GM23338 (cell line): ENCODE measurements at regions not wholly inside any gene's neighbourhood (a gene's known extent, or its start where the extent isn't known, plus 50 kb on each side); places are given as distances from the start of the nearest gene placed in this dataset.

Source experiments
- ATAC-seq: fragments of 200-7000 bp; cut with Tn5 transposase; 3 replicates; pipeline ENCODE4 v1.9.1; 2020
- DNase-seq: peaks from one replicate; pipeline ENCODE4 v3.0.0-alpha.2; 2015; ENCODE audit warnings: low spot score
- H2AFZ ChIP-seq: fragments of 200-600 bp; sonication (generic); 2 replicates; pipeline ENCODE4 v1.8.0; 2016; ENCODE audit warnings: antibody characterized with exemption, mild to moderate bottlenecking, moderate library complexity
- H3F3A ChIP-seq: fragments of 200-600 bp; sonication (generic); replicated peaks from 2 replicates; pipeline ENCODE4 v1.8.0; 2017; ENCODE audit warnings: antibody characterized with exemption, mixed run types, low read depth
- H3K27ac ChIP-seq: fragments of 200-600 bp; sonication (generic); 2 replicates; pipeline ENCODE4 v1.6.1; 2016; ENCODE audit warnings: low read depth
- H3K27me3 ChIP-seq: fragments of 200-600 bp; sonication (generic); 2 replicates; pipeline ENCODE4 v1.8.0; 2016; ENCODE audit warnings: mild to moderate bottlenecking, mixed run types, moderate library complexity; ENCODE audit not compliant: insufficient read depth
- H3K36me3 ChIP-seq: fragments of 200-600 bp; sonication (generic); 2 replicates; pipeline ENCODE4 v1.8.0; 2016; ENCODE audit warnings: mild to moderate bottlenecking; ENCODE audit not compliant: insufficient read depth
- H3K4me1 ChIP-seq: fragments of 200-600 bp; sonication (generic); 2 replicates; pipeline ENCODE4 v1.8.0; 2016; ENCODE audit warnings: mild to moderate bottlenecking, moderate library complexity; ENCODE audit not compliant: insufficient read depth
- H3K4me2 ChIP-seq: fragments of 200-600 bp; sonication (generic); 2 replicates; pipeline ENCODE4 v1.7.1; 2017; ENCODE audit warnings: mixed run types
- H3K4me3 ChIP-seq: fragments of 200-600 bp; sonication (generic); 2 replicates; pipeline ENCODE4 v1.6.1; 2016; ENCODE audit warnings: mixed run types
- H3K79me2 ChIP-seq: fragments of 200-600 bp; sonication (generic); replicated peaks from 2 replicates; pipeline ENCODE4 v1.8.0; 2017; ENCODE audit warnings: mild to moderate bottlenecking; ENCODE audit not compliant: insufficient read depth
- H3K9me2 ChIP-seq: fragments of 200-600 bp; sonication (generic); 2 replicates; pipeline ENCODE4 v1.8.0; 2017; ENCODE audit not compliant: insufficient read depth
- H4K20me1 ChIP-seq: fragments of 200-600 bp; sonication (generic); replicated peaks from 2 replicates; pipeline ENCODE4 v1.8.0; 2017; ENCODE audit warnings: mild to moderate bottlenecking; ENCODE audit not compliant: insufficient read depth
- H3K27ac Mint-ChIP-seq: 2 replicates; pipeline ENCODE4 v1.8.0; 2020; ENCODE audit warnings: inconsistent platforms, mild to moderate bottlenecking, moderate library complexity, mixed read lengths
- H3K27me3 Mint-ChIP-seq: 3 replicates; pipeline ENCODE4 v1.8.0; 2022; ENCODE audit warnings: low read depth, mild to moderate bottlenecking, moderate library complexity, mixed read lengths, inconsistent platforms; ENCODE audit not compliant: insufficient read depth, poor library complexity
- H3K36me3 Mint-ChIP-seq: 3 replicates; pipeline ENCODE4 v1.8.0; 2021; ENCODE audit warnings: low read depth, mild to moderate bottlenecking, inconsistent platforms, moderate library complexity, mixed read lengths
- H3K4me1 Mint-ChIP-seq: 3 replicates; pipeline ENCODE4 v1.8.0; 2020; ENCODE audit warnings: mild to moderate bottlenecking, inconsistent platforms, mixed read lengths
- H3K4me3 Mint-ChIP-seq: 3 replicates; pipeline ENCODE4 v1.8.0; 2021; ENCODE audit warnings: moderate library complexity, mild to moderate bottlenecking, inconsistent platforms, mixed read lengths
- H3K9me3 Mint-ChIP-seq: 3 replicates; pipeline ENCODE4 v1.8.0; 2020; ENCODE audit warnings: moderate library complexity, mild to moderate bottlenecking, inconsistent platforms, mixed read lengths
- CREB1 ChIP-seq: fragments of 250-450 bp; sonication (Bioruptor Pico); IDR thresholded peaks from 2 replicates; pipeline ENCODE4 v1.5.0; 2020; ENCODE audit warnings: low read depth, mild to moderate bottlenecking, moderate library complexity
- EZH2 ChIP-seq: fragments of 200-600 bp; sonication (generic); IDR thresholded peaks from one replicate; pipeline ENCODE4 v1.8.0; 2017; ENCODE audit warnings: antibody characterized with exemption, mild to moderate bottlenecking, low read depth; ENCODE audit not compliant: unreplicated experiment
- EZH2phosphoT487 ChIP-seq: fragments of 200-600 bp; sonication (generic); IDR thresholded peaks from one replicate; pipeline ENCODE4 v1.8.1; 2018; ENCODE audit warnings: antibody characterized with exemption; ENCODE audit not compliant: unreplicated experiment
- JUNB ChIP-seq: IDR thresholded peaks from one replicate; pipeline ENCODE4 v1.6.1; 2016; ENCODE audit warnings: antibody characterized with exemption; ENCODE audit not compliant: unreplicated experiment
- NANOG ChIP-seq: IDR thresholded peaks from 2 replicates; pipeline ENCODE4 v1.6.1; 2016; ENCODE audit warnings: antibody characterized with exemption, borderline replicate concordance
- POLR2AphosphoS5 ChIP-seq: IDR thresholded peaks from 2 replicates; pipeline ENCODE4 v1.6.1; 2016; ENCODE audit warnings: antibody characterized with exemption, low read depth
- STAT1 ChIP-seq: IDR thresholded peaks from one replicate; pipeline ENCODE4 v1.6.1; 2016; ENCODE audit warnings: antibody characterized with exemption; ENCODE audit not compliant: unreplicated experiment
- ZNF114 ChIP-seq: fragments of 250-450 bp; sonication (Bioruptor Pico); IDR thresholded peaks from 2 replicates; pipeline ENCODE4 v1.5.0; 2020; ENCODE audit warnings: mild to moderate bottlenecking, moderate library complexity
- ZNF331 ChIP-seq: fragments of 250-450 bp; sonication (Bioruptor Pico); IDR thresholded peaks from 2 replicates; pipeline ENCODE4 v1.5.0; 2020; ENCODE audit warnings: low read depth, mild to moderate bottlenecking, moderate library complexity
- TF ChIP-seq, protein P1 (sequence below): fragments of 250-450 bp; sonication (Bioruptor Pico); IDR thresholded peaks from 2 replicates; pipeline ENCODE4 v1.5.0; 2020; ENCODE audit warnings: mild to moderate bottlenecking, moderate library complexity
- TF ChIP-seq, protein P2 (sequence below), 2 experiments: fragments of 200-600 bp in 1 of 2; sonication (generic) in 1 of 2; conservative IDR thresholded peaks; 2 replicates each; pipeline versions ENCODE4 v1.5.1 to v1.6.1; 2016 to 2017; ENCODE audit warnings: antibody characterized with exemption in 2 of 2, low read depth in 2 of 2, mild to moderate bottlenecking in 2 of 2, moderate library complexity in 1 of 2
- TF ChIP-seq, protein P3 (sequence below): IDR thresholded peaks from 2 replicates; pipeline ENCODE4 v1.6.1; 2016; ENCODE audit warnings: antibody characterized with exemption
- TF ChIP-seq, protein P4 (sequence below): IDR thresholded peaks from one replicate; pipeline ENCODE4 v1.6.1; 2018; ENCODE audit warnings: antibody characterized with exemption; ENCODE audit not compliant: unreplicated experiment

DNA sequence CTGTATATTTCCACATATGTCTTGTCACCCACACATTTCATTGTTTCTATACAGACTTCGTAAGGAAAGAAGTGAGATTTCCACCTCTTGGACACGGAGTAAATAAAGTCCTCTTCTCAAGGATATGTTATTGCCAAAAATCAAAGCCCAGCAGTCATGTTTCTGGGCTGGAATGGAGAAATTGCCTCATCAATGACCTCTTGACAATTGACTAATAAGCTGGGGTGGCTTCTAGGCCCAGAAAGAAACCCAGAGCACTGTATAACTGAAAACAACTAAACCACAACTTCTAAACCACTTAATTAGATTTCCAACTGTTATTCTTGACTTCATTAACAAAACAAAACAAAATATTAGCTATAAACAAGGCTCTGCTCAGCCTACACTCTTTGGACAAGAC, 56.4 kb upstream of the SLC24A5 start:
- 0 out of 2 replicates have a peak, but pooled peaks cover 5% of the 10 kb centered on the region for H3K4me1 ChIP-seq
- no peak for DNase-seq
- no peak overlapping the region for H3K27ac Mint-ChIP-seq
- H3K79me2 ChIP-seq = no peaks in the 10 kb centered on the region
- H3K4me2 ChIP-seq = no peak overlapping the region
- H3K27me3 ChIP-seq = no peaks in the 10 kb centered on the region
- H3K9me2 ChIP-seq = peaks cover 19% of the 10 kb centered on the region; the same call in 1 of the 2 replicates
- H3K36me3 ChIP-seq = no peaks in the 10 kb centered on the region
- no peak overlapping the region for H3K4me3 Mint-ChIP-seq
- H3K27ac ChIP-seq = no peak overlapping the region
- H3K36me3 Mint-ChIP-seq = no peaks in the 10 kb centered on the region
- no peaks in the 10 kb centered on the region for H4K20me1 ChIP-seq
- TF ChIP-seq ZNF114 (no peak), STAT1 (no peak), NANOG (no peak), EZH2 (no peak), EZH2phosphoT487 (no peak), JUNB (no peak), POLR2AphosphoS5 (no peak), CREB1 (CRISPR knock-in tag) (no peak), ZNF331 (no peak)
- TF ChIP-seq, protein P1, sequence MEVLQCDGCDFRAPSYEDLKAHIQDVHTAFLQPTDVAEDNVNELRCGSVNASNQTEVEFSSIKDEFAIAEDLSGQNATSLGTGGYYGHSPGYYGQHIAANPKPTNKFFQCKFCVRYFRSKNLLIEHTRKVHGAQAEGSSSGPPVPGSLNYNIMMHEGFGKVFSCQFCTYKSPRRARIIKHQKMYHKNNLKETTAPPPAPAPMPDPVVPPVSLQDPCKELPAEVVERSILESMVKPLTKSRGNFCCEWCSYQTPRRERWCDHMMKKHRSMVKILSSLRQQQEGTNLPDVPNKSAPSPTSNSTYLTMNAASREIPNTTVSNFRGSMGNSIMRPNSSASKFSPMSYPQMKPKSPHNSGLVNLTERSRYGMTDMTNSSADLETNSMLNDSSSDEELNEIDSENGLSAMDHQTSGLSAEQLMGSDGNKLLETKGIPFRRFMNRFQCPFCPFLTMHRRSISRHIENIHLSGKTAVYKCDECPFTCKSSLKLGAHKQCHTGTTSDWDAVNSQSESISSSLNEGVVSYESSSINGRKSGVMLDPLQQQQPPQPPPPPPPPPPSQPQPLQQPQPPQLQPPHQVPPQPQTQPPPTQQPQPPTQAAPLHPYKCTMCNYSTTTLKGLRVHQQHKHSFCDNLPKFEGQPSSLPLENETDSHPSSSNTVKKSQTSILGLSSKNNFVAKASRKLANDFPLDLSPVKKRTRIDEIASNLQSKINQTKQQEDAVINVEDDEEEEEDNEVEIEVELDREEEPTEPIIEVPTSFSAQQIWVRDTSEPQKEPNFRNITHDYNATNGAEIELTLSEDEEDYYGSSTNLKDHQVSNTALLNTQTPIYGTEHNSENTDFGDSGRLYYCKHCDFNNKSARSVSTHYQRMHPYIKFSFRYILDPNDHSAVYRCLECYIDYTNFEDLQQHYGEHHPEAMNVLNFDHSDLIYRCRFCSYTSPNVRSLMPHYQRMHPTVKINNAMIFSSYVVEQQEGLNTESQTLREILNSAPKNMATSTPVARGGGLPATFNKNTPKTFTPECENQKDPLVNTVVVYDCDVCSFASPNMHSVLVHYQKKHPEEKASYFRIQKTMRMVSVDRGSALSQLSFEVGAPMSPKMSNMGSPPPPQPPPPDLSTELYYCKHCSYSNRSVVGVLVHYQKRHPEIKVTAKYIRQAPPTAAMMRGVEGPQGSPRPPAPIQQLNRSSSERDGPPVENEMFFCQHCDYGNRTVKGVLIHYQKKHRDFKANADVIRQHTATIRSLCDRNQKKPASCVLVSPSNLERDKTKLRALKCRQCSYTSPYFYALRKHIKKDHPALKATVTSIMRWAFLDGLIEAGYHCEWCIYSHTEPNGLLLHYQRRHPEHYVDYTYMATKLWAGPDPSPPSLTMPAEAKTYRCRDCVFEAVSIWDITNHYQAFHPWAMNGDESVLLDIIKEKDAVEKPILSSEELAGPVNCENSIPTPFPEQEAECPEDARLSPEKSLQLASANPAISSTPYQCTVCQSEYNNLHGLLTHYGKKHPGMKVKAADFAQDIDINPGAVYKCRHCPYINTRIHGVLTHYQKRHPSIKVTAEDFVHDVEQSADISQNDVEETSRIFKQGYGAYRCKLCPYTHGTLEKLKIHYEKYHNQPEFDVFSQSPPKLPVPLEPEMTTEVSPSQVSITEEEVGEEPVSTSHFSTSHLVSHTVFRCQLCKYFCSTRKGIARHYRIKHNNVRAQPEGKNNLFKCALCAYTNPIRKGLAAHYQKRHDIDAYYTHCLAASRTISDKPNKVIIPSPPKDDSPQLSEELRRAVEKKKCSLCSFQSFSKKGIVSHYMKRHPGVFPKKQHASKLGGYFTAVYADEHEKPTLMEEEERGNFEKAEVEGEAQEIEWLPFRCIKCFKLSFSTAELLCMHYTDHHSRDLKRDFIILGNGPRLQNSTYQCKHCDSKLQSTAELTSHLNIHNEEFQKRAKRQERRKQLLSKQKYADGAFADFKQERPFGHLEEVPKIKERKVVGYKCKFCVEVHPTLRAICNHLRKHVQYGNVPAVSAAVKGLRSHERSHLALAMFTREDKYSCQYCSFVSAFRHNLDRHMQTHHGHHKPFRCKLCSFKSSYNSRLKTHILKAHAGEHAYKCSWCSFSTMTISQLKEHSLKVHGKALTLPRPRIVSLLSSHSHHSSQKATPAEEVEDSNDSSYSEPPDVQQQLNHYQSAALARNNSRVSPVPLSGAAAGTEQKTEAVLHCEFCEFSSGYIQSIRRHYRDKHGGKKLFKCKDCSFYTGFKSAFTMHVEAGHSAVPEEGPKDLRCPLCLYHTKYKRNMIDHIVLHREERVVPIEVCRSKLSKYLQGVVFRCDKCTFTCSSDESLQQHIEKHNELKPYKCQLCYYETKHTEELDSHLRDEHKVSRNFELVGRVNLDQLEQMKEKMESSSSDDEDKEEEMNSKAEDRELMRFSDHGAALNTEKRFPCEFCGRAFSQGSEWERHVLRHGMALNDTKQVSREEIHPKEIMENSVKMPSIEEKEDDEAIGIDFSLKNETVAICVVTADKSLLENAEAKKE (CRISPR knock-in tag) = no peak
- TF ChIP-seq, protein P2, sequence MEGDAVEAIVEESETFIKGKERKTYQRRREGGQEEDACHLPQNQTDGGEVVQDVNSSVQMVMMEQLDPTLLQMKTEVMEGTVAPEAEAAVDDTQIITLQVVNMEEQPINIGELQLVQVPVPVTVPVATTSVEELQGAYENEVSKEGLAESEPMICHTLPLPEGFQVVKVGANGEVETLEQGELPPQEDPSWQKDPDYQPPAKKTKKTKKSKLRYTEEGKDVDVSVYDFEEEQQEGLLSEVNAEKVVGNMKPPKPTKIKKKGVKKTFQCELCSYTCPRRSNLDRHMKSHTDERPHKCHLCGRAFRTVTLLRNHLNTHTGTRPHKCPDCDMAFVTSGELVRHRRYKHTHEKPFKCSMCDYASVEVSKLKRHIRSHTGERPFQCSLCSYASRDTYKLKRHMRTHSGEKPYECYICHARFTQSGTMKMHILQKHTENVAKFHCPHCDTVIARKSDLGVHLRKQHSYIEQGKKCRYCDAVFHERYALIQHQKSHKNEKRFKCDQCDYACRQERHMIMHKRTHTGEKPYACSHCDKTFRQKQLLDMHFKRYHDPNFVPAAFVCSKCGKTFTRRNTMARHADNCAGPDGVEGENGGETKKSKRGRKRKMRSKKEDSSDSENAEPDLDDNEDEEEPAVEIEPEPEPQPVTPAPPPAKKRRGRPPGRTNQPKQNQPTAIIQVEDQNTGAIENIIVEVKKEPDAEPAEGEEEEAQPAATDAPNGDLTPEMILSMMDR (conservative IDR thresholded peaks at IDR 0.05; ENCODE audit: low read depth in 2 of 2) = no peak
- TF ChIP-seq, protein P3, sequence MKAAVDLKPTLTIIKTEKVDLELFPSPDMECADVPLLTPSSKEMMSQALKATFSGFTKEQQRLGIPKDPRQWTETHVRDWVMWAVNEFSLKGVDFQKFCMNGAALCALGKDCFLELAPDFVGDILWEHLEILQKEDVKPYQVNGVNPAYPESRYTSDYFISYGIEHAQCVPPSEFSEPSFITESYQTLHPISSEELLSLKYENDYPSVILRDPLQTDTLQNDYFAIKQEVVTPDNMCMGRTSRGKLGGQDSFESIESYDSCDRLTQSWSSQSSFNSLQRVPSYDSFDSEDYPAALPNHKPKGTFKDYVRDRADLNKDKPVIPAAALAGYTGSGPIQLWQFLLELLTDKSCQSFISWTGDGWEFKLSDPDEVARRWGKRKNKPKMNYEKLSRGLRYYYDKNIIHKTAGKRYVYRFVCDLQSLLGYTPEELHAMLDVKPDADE = no peak
- TF ChIP-seq, protein P4, sequence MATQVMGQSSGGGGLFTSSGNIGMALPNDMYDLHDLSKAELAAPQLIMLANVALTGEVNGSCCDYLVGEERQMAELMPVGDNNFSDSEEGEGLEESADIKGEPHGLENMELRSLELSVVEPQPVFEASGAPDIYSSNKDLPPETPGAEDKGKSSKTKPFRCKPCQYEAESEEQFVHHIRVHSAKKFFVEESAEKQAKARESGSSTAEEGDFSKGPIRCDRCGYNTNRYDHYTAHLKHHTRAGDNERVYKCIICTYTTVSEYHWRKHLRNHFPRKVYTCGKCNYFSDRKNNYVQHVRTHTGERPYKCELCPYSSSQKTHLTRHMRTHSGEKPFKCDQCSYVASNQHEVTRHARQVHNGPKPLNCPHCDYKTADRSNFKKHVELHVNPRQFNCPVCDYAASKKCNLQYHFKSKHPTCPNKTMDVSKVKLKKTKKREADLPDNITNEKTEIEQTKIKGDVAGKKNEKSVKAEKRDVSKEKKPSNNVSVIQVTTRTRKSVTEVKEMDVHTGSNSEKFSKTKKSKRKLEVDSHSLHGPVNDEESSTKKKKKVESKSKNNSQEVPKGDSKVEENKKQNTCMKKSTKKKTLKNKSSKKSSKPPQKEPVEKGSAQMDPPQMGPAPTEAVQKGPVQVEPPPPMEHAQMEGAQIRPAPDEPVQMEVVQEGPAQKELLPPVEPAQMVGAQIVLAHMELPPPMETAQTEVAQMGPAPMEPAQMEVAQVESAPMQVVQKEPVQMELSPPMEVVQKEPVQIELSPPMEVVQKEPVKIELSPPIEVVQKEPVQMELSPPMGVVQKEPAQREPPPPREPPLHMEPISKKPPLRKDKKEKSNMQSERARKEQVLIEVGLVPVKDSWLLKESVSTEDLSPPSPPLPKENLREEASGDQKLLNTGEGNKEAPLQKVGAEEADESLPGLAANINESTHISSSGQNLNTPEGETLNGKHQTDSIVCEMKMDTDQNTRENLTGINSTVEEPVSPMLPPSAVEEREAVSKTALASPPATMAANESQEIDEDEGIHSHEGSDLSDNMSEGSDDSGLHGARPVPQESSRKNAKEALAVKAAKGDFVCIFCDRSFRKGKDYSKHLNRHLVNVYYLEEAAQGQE = no peak
- H2AFZ ChIP-seq = peak overlapping the region; percentile 38; the same call in 1 of the 2 replicates
- no peak overlapping the region for H3K4me3 ChIP-seq
- no peaks in the 10 kb centered on the region for H3F3A ChIP-seq
- no peak for ATAC-seq
- H3K4me1 Mint-ChIP-seq = peaks cover 7% of the 10 kb centered on the region; the same call in 1 of the 3 replicates
- no peaks in the 10 kb centered on the region for H3K9me3 Mint-ChIP-seq
- peaks cover 2% of the 10 kb centered on the region for H3K27me3 Mint-ChIP-seq
